H9 (cell line): ENCODE measurements at regions not wholly inside any gene's neighbourhood (a gene's known extent, or its start where the extent isn't known, plus 50 kb on each side); places are given as distances from the start of the nearest gene placed in this dataset.

ENCODE experiments used
- DNase-seq: peaks from one replicate; pipeline ENCODE4 v3.0.0-alpha.2; 2017
- H2AFZ ChIP-seq: one replicate; pipeline ENCODE4 v1.6.1; 2013; ENCODE audit warnings: mild to moderate bottlenecking, low read length, control low read depth, moderate library complexity
- H2AK5ac ChIP-seq: 2 replicates; pipeline ENCODE4 v1.6.1; 2013; ENCODE audit warnings: low read length, control low read depth, mixed read lengths; ENCODE audit not compliant: insufficient read length
- H2BK120ac ChIP-seq: one replicate; pipeline ENCODE4 v1.6.1; 2013; ENCODE audit warnings: low read depth, mild to moderate bottlenecking, low read length, control low read depth, inconsistent platforms; ENCODE audit not compliant: poor library complexity, severe bottlenecking
- H2BK12ac ChIP-seq: 2 replicates; pipeline ENCODE4 v1.6.1; 2013; ENCODE audit warnings: low read length, control low read depth, mixed read lengths, low read depth; ENCODE audit not compliant: insufficient read length
- H2BK15ac ChIP-seq: 2 replicates; pipeline ENCODE4 v1.6.1; 2013; ENCODE audit warnings: low read depth, low read length, control low read depth
- H2BK20ac ChIP-seq: one replicate; pipeline ENCODE4 v1.6.1; 2013; ENCODE audit warnings: low read depth, mild to moderate bottlenecking, low read length, control low read depth, inconsistent platforms; ENCODE audit not compliant: poor library complexity, severe bottlenecking
- H2BK5ac ChIP-seq: 2 replicates; pipeline ENCODE4 v1.6.1; 2013; ENCODE audit warnings: low read length, control low read depth, mixed read lengths; ENCODE audit not compliant: insufficient read length
- H3K14ac ChIP-seq: 2 replicates; pipeline ENCODE4 v1.6.1; 2013; ENCODE audit warnings: low read length, control low read depth; ENCODE audit not compliant: insufficient read depth
- H3K18ac ChIP-seq: 2 replicates; pipeline ENCODE4 v1.6.1; 2013; ENCODE audit warnings: low read depth, mild to moderate bottlenecking, mixed read lengths, low read length, control low read depth; ENCODE audit not compliant: insufficient read length
- H3K23ac ChIP-seq: 2 replicates; pipeline ENCODE4 v1.6.1; 2013; ENCODE audit warnings: low read length, control low read depth, mixed read lengths, low read depth; ENCODE audit not compliant: insufficient read length
- H3K23me2 ChIP-seq: 2 replicates; pipeline ENCODE4 v1.6.1; 2013; ENCODE audit warnings: low read depth, mild to moderate bottlenecking, mixed read lengths, low read length, control low read depth; ENCODE audit not compliant: insufficient read length, poor library complexity, severe bottlenecking
- H3K27ac ChIP-seq: 2 replicates; pipeline ENCODE4 v1.5.1; 2013; ENCODE audit warnings: low read length, control low read depth, mixed read lengths, low read depth; ENCODE audit not compliant: insufficient read length
- H3K27me3 ChIP-seq: 2 replicates; pipeline ENCODE4 v1.6.1; 2013; ENCODE audit warnings: low read length, control low read depth, inconsistent platforms; ENCODE audit not compliant: insufficient read depth
- H3K4ac ChIP-seq: 2 replicates; pipeline ENCODE4 v1.6.1; 2013; ENCODE audit warnings: low read depth, mild to moderate bottlenecking, control low read depth, inconsistent platforms, low read length, moderate library complexity
- H3K4me1 ChIP-seq: 2 replicates; pipeline ENCODE4 v1.6.1; 2013; ENCODE audit warnings: low read length, control low read depth, inconsistent platforms; ENCODE audit not compliant: insufficient read depth
- H3K4me2 ChIP-seq: 2 replicates; pipeline ENCODE4 v1.6.1; 2013; ENCODE audit warnings: low read length, control low read depth, mixed read lengths; ENCODE audit not compliant: insufficient read length, insufficient read depth
- H3K56ac ChIP-seq: 2 replicates; pipeline ENCODE4 v1.6.1; 2013; ENCODE audit warnings: low read depth, mild to moderate bottlenecking, mixed read lengths, low read length, control low read depth; ENCODE audit not compliant: insufficient read length
- H3K79me1 ChIP-seq: 2 replicates; pipeline ENCODE4 v1.6.1; 2013; ENCODE audit warnings: low read depth, mild to moderate bottlenecking, moderate library complexity, low read length, control low read depth, inconsistent platforms; ENCODE audit not compliant: insufficient read depth, poor library complexity, severe bottlenecking
- H3K79me2 ChIP-seq: 2 replicates; pipeline ENCODE4 v1.6.1; 2013; ENCODE audit warnings: low read length, control low read depth, inconsistent platforms; ENCODE audit not compliant: insufficient read depth
- H3K9ac ChIP-seq: 2 replicates; pipeline ENCODE4 v1.6.1; 2013; ENCODE audit warnings: low read length, control low read depth, mixed read lengths; ENCODE audit not compliant: insufficient read length; ENCODE audit errors: extremely low read depth
- H3K9me3 ChIP-seq: one replicate; pipeline ENCODE4 v1.6.1; 2013; ENCODE audit warnings: low read depth, low read length, inconsistent platforms; ENCODE audit not compliant: control insufficient read depth
- H3T11ph ChIP-seq: one replicate; pipeline ENCODE4 v1.6.1; 2013; ENCODE audit warnings: mild to moderate bottlenecking, low read length, control low read depth, inconsistent platforms
- H4K20me1 ChIP-seq: one replicate; pipeline ENCODE4 v1.6.1; 2013; ENCODE audit not compliant: control insufficient read depth, insufficient read length, insufficient read depth
- H4K5ac ChIP-seq: 2 replicates; pipeline ENCODE4 v1.6.1; 2013; ENCODE audit warnings: low read depth, mild to moderate bottlenecking, mixed read lengths, low read length, control low read depth; ENCODE audit not compliant: insufficient read length
- H4K8ac ChIP-seq: replicated peaks from 2 replicates; pipeline ENCODE4 v1.6.1; 2013; ENCODE audit warnings: low read length, control low read depth, mixed read lengths, low read depth; ENCODE audit not compliant: insufficient read length
- H4K91ac ChIP-seq: 2 replicates; pipeline ENCODE4 v1.6.1; 2013; ENCODE audit warnings: low read depth, mild to moderate bottlenecking, moderate library complexity, mixed read lengths, low read length, control low read depth; ENCODE audit not compliant: insufficient read length
- H3K27ac Mint-ChIP-seq, 3 experiments: 2 replicates in 2 of 3; 3 replicates in 1 of 3; pipeline ENCODE4 v1.8.0; 2020 to 2021; ENCODE audit warnings: mixed read lengths in 3 of 3, mild to moderate bottlenecking in 1 of 3, moderate library complexity in 1 of 3
- H3K27me3 Mint-ChIP-seq: 2 replicates; pipeline ENCODE4 v1.8.0; 2021; ENCODE audit warnings: low read depth, mild to moderate bottlenecking, moderate library complexity, mixed read lengths
- H3K36me3 Mint-ChIP-seq, 3 experiments: 2 replicates in 2 of 3; 3 replicates in 1 of 3; pipeline ENCODE4 v1.8.0; 2020 to 2021; ENCODE audit warnings: low read depth in 3 of 3, mixed read lengths in 3 of 3; ENCODE audit not compliant: insufficient read depth in 1 of 3
- H3K4me1 Mint-ChIP-seq, 2 experiments: 2 replicates each; pipeline ENCODE4 v1.8.0; 2020; ENCODE audit warnings: mixed read lengths in 2 of 2
- H3K4me3 Mint-ChIP-seq, 2 experiments: 2 replicates in 1 of 2; 3 replicates in 1 of 2; pipeline ENCODE4 v1.8.0; 2020 to 2021; ENCODE audit warnings: mild to moderate bottlenecking in 2 of 2, mixed read lengths in 2 of 2, moderate library complexity in 1 of 2
- H3K9me3 Mint-ChIP-seq, 2 experiments: 2 replicates in 1 of 2; 3 replicates in 1 of 2; pipeline ENCODE4 v1.8.0; 2020; ENCODE audit warnings: mild to moderate bottlenecking in 2 of 2, mixed read lengths in 2 of 2, moderate library complexity in 1 of 2
- WGBS: extraction: QIAGEN DNeasy Blood & Tissue Kit; methylation state at CpG from one replicate; pipeline ENCODE4 v1.1.7; 2013; ENCODE audit warnings: missing lambda C conversion rate, low lambda C conversion rate, mixed read lengths; ENCODE audit not compliant: insufficient read length; ENCODE audit errors: extremely low coverage; 5-methylcytosine and 5-hydroxymethylcytosine counted together
- TF ChIP-seq, protein P1 (sequence below): fragments of 200-600 bp; sonication (generic); conservative IDR thresholded peaks from 3 replicates; pipeline ENCODE4 v1.8.0; 2021; ENCODE audit warnings: antibody characterized with exemption, mild to moderate bottlenecking

- Histone ChIP-seq H2BK12ac (no peak overlapping the region), H3K4me1 (no peaks in the 10 kb centered on the region), H2BK20ac (no peak overlapping the region), H4K91ac (no peak overlapping the region), H2AK5ac (no peak overlapping the region), H3K4me2 (no peak overlapping the region), H3K23me2 (no peaks in the 10 kb centered on the region), H4K5ac (no peak overlapping the region), H3K79me2 (no peaks in the 10 kb centered on the region), H3K9me3 (no peaks in the 10 kb centered on the region), H2BK5ac (no peak overlapping the region), H3T11ph (no peak overlapping the region), H3K56ac (no peak overlapping the region), H3K18ac (no peak overlapping the region), H2AFZ (no peak overlapping the region), H3K27me3 (no peaks in the 10 kb centered on the region), H3K79me1 (no peaks in the 10 kb centered on the region), H3K27ac (no peak overlapping the region), H2BK120ac (no peak overlapping the region), H4K20me1 (no peaks in the 10 kb centered on the region), H3K14ac (no peak overlapping the region), H2BK15ac (no peak overlapping the region), H3K4ac (no peak overlapping the region), H3K23ac (no peak overlapping the region), H4K8ac (no peak overlapping the region), H3K9ac (no peak overlapping the region)
- no peak overlapping the region for H3K4me3 Mint-ChIP-seq
- no peaks in the 10 kb centered on the region for H3K4me1 Mint-ChIP-seq
- TF ChIP-seq, protein P1, sequence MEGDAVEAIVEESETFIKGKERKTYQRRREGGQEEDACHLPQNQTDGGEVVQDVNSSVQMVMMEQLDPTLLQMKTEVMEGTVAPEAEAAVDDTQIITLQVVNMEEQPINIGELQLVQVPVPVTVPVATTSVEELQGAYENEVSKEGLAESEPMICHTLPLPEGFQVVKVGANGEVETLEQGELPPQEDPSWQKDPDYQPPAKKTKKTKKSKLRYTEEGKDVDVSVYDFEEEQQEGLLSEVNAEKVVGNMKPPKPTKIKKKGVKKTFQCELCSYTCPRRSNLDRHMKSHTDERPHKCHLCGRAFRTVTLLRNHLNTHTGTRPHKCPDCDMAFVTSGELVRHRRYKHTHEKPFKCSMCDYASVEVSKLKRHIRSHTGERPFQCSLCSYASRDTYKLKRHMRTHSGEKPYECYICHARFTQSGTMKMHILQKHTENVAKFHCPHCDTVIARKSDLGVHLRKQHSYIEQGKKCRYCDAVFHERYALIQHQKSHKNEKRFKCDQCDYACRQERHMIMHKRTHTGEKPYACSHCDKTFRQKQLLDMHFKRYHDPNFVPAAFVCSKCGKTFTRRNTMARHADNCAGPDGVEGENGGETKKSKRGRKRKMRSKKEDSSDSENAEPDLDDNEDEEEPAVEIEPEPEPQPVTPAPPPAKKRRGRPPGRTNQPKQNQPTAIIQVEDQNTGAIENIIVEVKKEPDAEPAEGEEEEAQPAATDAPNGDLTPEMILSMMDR, result no peak
- no peak overlapping the region; a peak in 1 of 7 replicates for H3K27ac Mint-ChIP-seq
- no peaks in the 10 kb centered on the region for H3K9me3 Mint-ChIP-seq
- no CpG with 5 or more reads among the region's 11 CpGs for WGBS
- DNase-seq, result no peak
- H3K36me3 Mint-ChIP-seq, result no peaks in the 10 kb centered on the region
- H3K27me3 Mint-ChIP-seq, result no peaks in the 10 kb centered on the region
Measured at GRCh38 chr1:79822053-79822452, 815.5 kb upstream of the ADGRL4 start.
